Neural cell (in vitro differentiated cells): ENCODE measurements at regions not wholly inside any gene's neighbourhood (a gene's known extent, or its start where the extent isn't known, plus 50 kb on each side); places are given as distances from the start of the nearest gene placed in this dataset.

ENCODE experiments used
- CTCF ChIP-seq: fragments of 450-650 bp; IDR thresholded peaks from 2 replicates; pipeline ENCODE4 v1.5.1; 2014; ENCODE audit warnings: antibody characterized with exemption, mild to moderate bottlenecking, moderate library complexity; ENCODE audit not compliant: poor library complexity, severe bottlenecking
- EP300 ChIP-seq: fragments of 450-650 bp; conservative IDR thresholded peaks from 2 replicates; pipeline ENCODE4 v1.6.1; 2014; ENCODE audit warnings: antibody characterized with exemption, mild to moderate bottlenecking, moderate library complexity; ENCODE audit not compliant: poor library complexity, severe bottlenecking
- EZH2 ChIP-seq: fragments of 200-600, 300-800 bp; shearing (Covaris generic), sonication (generic); IDR thresholded peaks from 2 replicates; pipeline ENCODE4 v1.6.1; 2014; ENCODE audit warnings: antibody characterized with exemption, low read length, borderline replicate concordance, mild to moderate bottlenecking; ENCODE audit not compliant: insufficient read depth, poor library complexity, severe bottlenecking
- POLR2AphosphoS5 ChIP-seq: IDR thresholded peaks from 2 replicates; pipeline ENCODE4 v1.6.1; 2012
- RAD21 ChIP-seq: fragments of 450-650 bp; conservative IDR thresholded peaks from 2 replicates; pipeline ENCODE4 v1.6.1; 2014; ENCODE audit warnings: antibody characterized with exemption, mild to moderate bottlenecking, moderate library complexity
- TAF1 ChIP-seq: IDR thresholded peaks from 2 replicates; pipeline ENCODE4 v1.6.1; 2012; ENCODE audit warnings: low read depth

- TF ChIP-seq CTCF (no peak), EP300 (no peak), TAF1 (no peak), EZH2 (no peak), POLR2AphosphoS5 (no peak), RAD21 (no peak)
Observed at GRCh38 chr13:85501616-85502015, 297.6 kb downstream of the SLITRK6 start.
